Testis (tissue), 2 donors: ENCODE measurements at regions not wholly inside any gene's neighbourhood (a gene's known extent, or its start where the extent isn't known, plus 50 kb on each side); places are given as distances from the start of the nearest gene placed in this dataset.
A peak's percentile ranks its signal among the peaks of the same experiment; 100 is the strongest.

ENCODE experiments used
- DNase-seq: peaks from one replicate; pipeline ENCODE4 v3.0.0-alpha.2; 2019
- H3K27ac ChIP-seq, 2 donors: fragments of 200-600 bp; sonication (generic); one replicate each; pipeline ENCODE4 v1.5.1; 2019
- H3K27me3 ChIP-seq: fragments of 200-600 bp; sonication (generic); one replicate; pipeline ENCODE4 v1.5.1; 2019
- H3K36me3 ChIP-seq: fragments of 200-600 bp; sonication (generic); one replicate; pipeline ENCODE4 v1.5.1; 2017; ENCODE audit warnings: low read depth; ENCODE audit errors: missing control alignments
- H3K4me1 ChIP-seq: fragments of 200-600 bp; sonication (generic); one replicate; pipeline ENCODE4 v1.5.1; 2019
- H3K4me3 ChIP-seq, 2 donors: fragments of 200-600 bp; sonication (generic); one replicate each; pipeline ENCODE4 v1.5.1; 2017 to 2019
- H3K9me3 ChIP-seq: fragments of 200-600 bp; sonication (generic); one replicate; pipeline ENCODE4 v1.5.1; 2017
- CTCF ChIP-seq, 3 experiments: fragments of 450-650 bp in 2 of 3; fragments of 200-600 bp in 1 of 3; sonication (generic) in 1 of 3; IDR thresholded peaks; one replicate each; pipeline ENCODE4 v1.5.1; 2016 to 2019; ENCODE audit warnings: antibody characterized with exemption in 3 of 3, mild to moderate bottlenecking in 2 of 3, moderate library complexity in 1 of 3
- POLR2A ChIP-seq: fragments of 450-650 bp; IDR thresholded peaks from one replicate; pipeline ENCODE4 v1.6.1; 2017; ENCODE audit warnings: antibody characterized with exemption, mild to moderate bottlenecking, moderate library complexity
- WGBS, 2 donors: methylation state at CpG; one replicate each; pipeline ENCODE4 v1.1.5; 2018; 5-methylcytosine and 5-hydroxymethylcytosine counted together
- intact Hi-C: fragments of 100-400 bp; cut with DNase I; formaldehyde crosslinking; loops from one replicate; pipeline ENCODE4 v1.15.1; 2023; ENCODE audit warnings: low total_unique reads

GRCh38 chr6:168901076-168901475 is 352.6 kb downstream of the THBS2 start:
- intact Hi-C loops: no loop called here
- Histone ChIP-seq H3K27ac (peak overlapping the region in 1 of 2 donors; percentile 41), H3K36me3 (no peaks in the 10 kb centered on the region), H3K27me3 (no peaks in the 10 kb centered on the region), H3K4me1 (no peaks in the 10 kb centered on the region), H3K9me3 (no peaks in the 10 kb centered on the region), H3K4me3 (no peak overlapping the region)
- TF ChIP-seq POLR2A (no peak), CTCF (IDR thresholded peaks at IDR 0.05) (no peak)
- 55 to 79% methylated on average over 19 of the region's 19 CpGs for WGBS, 2 donors
- DNase-seq: no peak

GRCh38 chr6:168896321-168896720 is 357.3 kb downstream of the THBS2 start:
- H3K27ac ChIP-seq: no peak overlapping the region
- no peaks in the 10 kb centered on the region for H3K9me3 ChIP-seq
- TF ChIP-seq CTCF (IDR thresholded peaks at IDR 0.05) (no peak), POLR2A (no peak)
- H3K4me3 ChIP-seq: no peak overlapping the region
- no peak for DNase-seq
- no peaks in the 10 kb centered on the region for H3K4me1 ChIP-seq
- WGBS, 2 donors: 93 to 94% methylated on average over 9 of the region's 9 CpGs
- intact Hi-C loops: no loop called here
- H3K27me3 ChIP-seq: no peaks in the 10 kb centered on the region
- H3K36me3 ChIP-seq: no peaks in the 10 kb centered on the region

- no peaks in the 10 kb centered on the region for H3K4me1 ChIP-seq
- H3K36me3 ChIP-seq: no peaks in the 10 kb centered on the region
- no peaks in the 10 kb centered on the region for H3K9me3 ChIP-seq
- intact Hi-C loops: no loop called here
- no peaks in the 10 kb centered on the region for H3K27me3 ChIP-seq
- H3K27ac ChIP-seq: no peak overlapping the region
- no peak overlapping the region for H3K4me3 ChIP-seq
- DNase-seq: peak; percentile 81
- no peak for TF ChIP-seq POLR2A
- TF ChIP-seq CTCF (IDR thresholded peaks at IDR 0.05): peak; percentile 77 to 84 (median 80)
- 47 to 52% methylated on average over 17 of the region's 17 CpGs for WGBS, 2 donors
These were observed 358.4 kb downstream of the THBS2 start for GRCh38 chr6:168895102-168895812.

- intact Hi-C loops: no loop called here
- no peaks in the 10 kb centered on the region for H3K27me3 ChIP-seq
- 77% methylated on average over 5 of the region's 5 CpGs; no CpG with 5 or more reads in 1 of the 2 donors for WGBS, 2 donors
- no peaks in the 10 kb centered on the region for H3K36me3 ChIP-seq
- H3K4me1 ChIP-seq: no peaks in the 10 kb centered on the region
- no peak overlapping the region for H3K27ac ChIP-seq
- H3K4me3 ChIP-seq: no peak overlapping the region
- TF ChIP-seq POLR2A (no peak), CTCF (IDR thresholded peaks at IDR 0.05) (no peak)
- DNase-seq: no peak
- no peaks in the 10 kb centered on the region for H3K9me3 ChIP-seq
These were observed 361.6 kb downstream of the THBS2 start for GRCh38 chr6:168892031-168892430.

GRCh38 chr6:168890981-168891365 is 362.7 kb downstream of the THBS2 start:
- Histone ChIP-seq H3K27me3 (no peaks in the 10 kb centered on the region), H3K9me3 (no peaks in the 10 kb centered on the region), H3K27ac (no peak overlapping the region), H3K4me3 (no peak overlapping the region), H3K36me3 (no peaks in the 10 kb centered on the region), H3K4me1 (no peaks in the 10 kb centered on the region)
- WGBS, 2 donors: 70 to 94% methylated on average over 3 of the region's 3 CpGs
- TF ChIP-seq POLR2A (no peak), CTCF (IDR thresholded peaks at IDR 0.05) (no peak)
- intact Hi-C loops: no loop called here
- DNase-seq: no peak
